ENCODE measurements at regions not wholly inside any gene's neighbourhood (a gene's known extent, or its start where the extent isn't known, plus 50 kb on each side); places are given as distances from the start of the nearest gene placed in this dataset.
"Not testable (repeated sequence)": the region's sequence is repeated elsewhere in the genome, so short reads cannot be mapped to it uniquely, and the experiment has no call there.

DNA sequence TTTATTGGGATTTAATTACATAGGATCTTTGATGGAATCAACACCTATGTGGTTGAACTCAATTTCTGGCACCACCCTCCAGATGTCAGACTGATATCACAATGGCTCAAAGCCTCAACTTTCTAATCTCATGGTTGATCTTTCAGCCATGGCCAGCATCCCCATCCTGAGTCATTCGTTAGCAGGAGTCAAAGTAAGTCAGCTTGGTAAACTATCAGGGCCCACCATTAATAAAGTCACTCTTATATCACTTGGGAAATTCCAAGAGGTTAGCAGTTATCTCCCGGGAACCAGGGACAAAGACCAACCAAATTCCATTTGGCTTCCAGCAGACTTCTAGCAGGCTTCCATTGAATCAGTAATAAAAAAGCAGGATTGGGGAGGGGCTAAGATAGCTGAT lies 50.7 kb upstream of the TNFSF4 start:
- Histone ChIP-seq H3K27me3 (ENCODE audit: insufficient read depth, low read length, poor library complexity, severe bottlenecking) (no peaks in the 10 kb centered on the region), H3K36me3 (ENCODE audit: insufficient read depth, low read length) (no peaks in the 10 kb centered on the region), H3K9me3 (ENCODE audit: low read length) (no peaks in the 10 kb centered on the region), H3K4me3 (ENCODE audit: low read length) (no peak overlapping the region), H3K27ac (ENCODE audit: low read depth, low read length) (no peak overlapping the region), H3K4me1 (ENCODE audit: insufficient read depth, low read length) (no peaks in the 10 kb centered on the region)
- peaks cover 6 to 37% (median 8%) of the 10 kb centered on the region in 3 donors for H3K36me3 Mint-ChIP-seq
- DNase-seq, result no peak
- peaks cover 0 to 10% (median 6%) of the 10 kb centered on the region in 3 donors for H3K4me1 Mint-ChIP-seq
- H3K27me3 Mint-ChIP-seq, result peaks cover 0 to 1% of the 10 kb centered on the region in 2 donors
- H3K4me3 Mint-ChIP-seq, result no peak overlapping the region
- ChIA-PET POLR2A (no interaction called here), CTCF (no interaction called here)
- H3K27ac Mint-ChIP-seq, result no peak overlapping the region
- H3K9me3 Mint-ChIP-seq, result peaks cover 17 to 29% (median 28%) of the 10 kb centered on the region in 5 donors

DNA sequence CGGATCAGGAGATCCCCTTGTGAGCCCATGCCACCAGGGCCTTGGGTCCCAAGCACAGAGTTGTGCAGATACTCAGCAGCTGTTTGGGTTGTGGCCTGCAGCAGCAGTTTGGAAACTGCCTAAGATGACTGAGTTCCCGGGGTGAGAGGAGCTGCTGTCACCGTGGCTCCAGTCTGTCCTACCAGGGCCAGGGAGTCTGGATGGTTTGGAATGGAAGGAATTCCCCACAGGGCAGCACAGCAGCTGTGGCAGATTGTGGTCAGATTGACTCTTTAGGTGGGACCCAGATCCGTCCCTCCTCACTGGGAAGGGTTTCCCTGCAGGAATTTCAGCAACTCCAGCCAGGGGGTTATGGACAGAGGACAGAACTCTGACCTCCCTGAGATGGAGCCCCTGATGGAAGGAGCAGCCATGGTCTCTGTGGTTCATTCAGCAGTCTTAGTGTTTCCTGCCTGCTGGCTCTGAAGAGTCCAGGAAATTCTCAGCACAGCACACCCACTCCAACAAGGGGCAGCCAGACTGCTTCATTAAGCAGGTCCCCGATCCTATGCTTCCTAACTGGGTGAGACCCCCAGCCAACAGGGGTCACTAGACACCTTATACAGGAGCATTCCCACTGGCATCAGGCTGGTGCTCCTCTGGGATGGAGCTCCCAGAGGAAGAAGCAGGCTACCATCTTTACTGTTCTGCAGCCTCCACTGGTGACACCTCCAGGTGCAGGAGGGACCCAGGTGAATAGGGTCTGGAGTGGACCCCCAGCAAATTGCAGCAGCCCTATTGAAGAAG lies 51.5 kb upstream of the TNFSF4 start:
- peaks cover 0 to 10% (median 6%) of the 10 kb centered on the region in 3 donors for H3K4me1 Mint-ChIP-seq
- Histone ChIP-seq H3K36me3 (ENCODE audit: insufficient read depth, low read length) (no peaks in the 10 kb centered on the region), H3K9me3 (ENCODE audit: low read length) (no peaks in the 10 kb centered on the region), H3K27ac (ENCODE audit: low read depth, low read length) (no peak overlapping the region), H3K4me3 (ENCODE audit: low read length) (no peak overlapping the region), H3K4me1 (ENCODE audit: insufficient read depth, low read length) (no peaks in the 10 kb centered on the region), H3K27me3 (ENCODE audit: insufficient read depth, low read length, poor library complexity, severe bottlenecking) (no peaks in the 10 kb centered on the region)
- CTCF ChIA-PET, result no interaction called here
- H3K27me3 Mint-ChIP-seq, result peaks cover 0 to 1% of the 10 kb centered on the region in 2 donors
- no peak overlapping the region for H3K27ac Mint-ChIP-seq
- H3K36me3 Mint-ChIP-seq, result peaks cover 6 to 39% (median 10%) of the 10 kb centered on the region in 3 donors
- no peak overlapping the region for H3K4me3 Mint-ChIP-seq
- POLR2A ChIA-PET, result no interaction called here
- H3K9me3 Mint-ChIP-seq, result peaks cover 17 to 30% (median 29%) of the 10 kb centered on the region in 5 donors
- no peak for DNase-seq

DNA sequence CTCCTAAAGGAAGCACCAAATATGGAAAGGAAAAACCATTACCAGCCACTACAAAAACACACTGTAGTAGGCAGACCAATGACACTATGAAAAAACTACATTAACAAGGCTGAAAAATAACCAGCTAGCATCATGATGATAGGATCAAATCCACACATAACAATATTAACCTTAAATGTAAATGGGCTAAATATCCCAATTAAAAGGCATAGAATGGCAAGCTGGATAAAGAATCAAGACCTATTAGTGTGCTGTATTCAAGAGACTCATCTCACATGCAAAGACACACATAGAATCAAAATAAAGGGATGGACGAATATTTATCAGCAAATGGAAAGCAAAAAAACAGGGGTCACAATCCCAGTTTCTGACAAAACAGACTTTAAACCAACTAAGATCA lies 53.2 kb upstream of the TNFSF4 start:
- H3K9me3 ChIP-seq (ENCODE audit: low read length); CTCF ChIA-PET; DNase-seq; H3K4me3 ChIP-seq (ENCODE audit: low read length); H3K27ac Mint-ChIP-seq; H3K36me3 ChIP-seq (ENCODE audit: insufficient read depth, low read length); H3K27me3 Mint-ChIP-seq; H3K27ac ChIP-seq (ENCODE audit: low read depth, low read length); H3K4me1 Mint-ChIP-seq; H3K27me3 ChIP-seq (ENCODE audit: insufficient read depth, low read length, poor library complexity, severe bottlenecking); POLR2A ChIA-PET; H3K4me1 ChIP-seq (ENCODE audit: insufficient read depth, low read length); H3K4me3 Mint-ChIP-seq: not testable (repeated sequence)
- H3K36me3 Mint-ChIP-seq, result peaks cover 6 to 45% (median 10%) of the 10 kb centered on the region in 3 donors
- H3K9me3 Mint-ChIP-seq, result peaks cover 17 to 30% (median 29%) of the 10 kb centered on the region in 5 donors

DNA sequence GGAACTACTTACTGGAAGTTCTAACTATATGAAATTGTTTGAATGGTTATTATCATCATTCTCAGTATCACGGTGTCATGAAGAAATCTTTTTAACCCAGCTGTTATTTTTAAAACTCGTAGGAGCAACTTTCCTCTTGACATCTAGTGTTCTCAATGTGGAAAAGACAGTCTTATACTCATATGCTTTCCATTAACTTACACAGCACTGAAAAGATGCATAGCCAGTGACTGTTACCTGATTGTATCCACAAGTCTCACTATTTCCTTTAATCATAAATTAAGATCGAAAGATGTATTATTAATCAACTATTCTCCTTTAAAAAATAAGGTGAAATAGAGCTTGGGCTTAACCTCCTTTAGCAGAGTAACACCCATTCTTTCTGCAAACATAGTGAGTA lies 59.7 kb upstream of the TNFSF4 start:
- Histone ChIP-seq H3K27ac (ENCODE audit: low read depth, low read length) (no peak overlapping the region), H3K36me3 (ENCODE audit: insufficient read depth, low read length) (no peaks in the 10 kb centered on the region), H3K9me3 (ENCODE audit: low read length) (no peaks in the 10 kb centered on the region), H3K27me3 (ENCODE audit: insufficient read depth, low read length, poor library complexity, severe bottlenecking) (no peaks in the 10 kb centered on the region), H3K4me3 (ENCODE audit: low read length) (no peak overlapping the region), H3K4me1 (ENCODE audit: insufficient read depth, low read length) (no peaks in the 10 kb centered on the region)
- Mint-ChIP-seq H3K27me3 (peaks cover 0 to 3% of the 10 kb centered on the region in 2 donors), H3K36me3 (peaks cover 0 to 15% (median 2%) of the 10 kb centered on the region in 3 donors), H3K27ac (no peak overlapping the region), H3K9me3 (peaks cover 2 to 8% (median 4%) of the 10 kb centered on the region in 5 donors), H3K4me1 (peaks cover 2 to 7% (median 7%) of the 10 kb centered on the region in 3 donors), H3K4me3 (no peak overlapping the region)
- no peak for DNase-seq
- ChIA-PET CTCF (no interaction called here), POLR2A (no interaction called here)

DNA sequence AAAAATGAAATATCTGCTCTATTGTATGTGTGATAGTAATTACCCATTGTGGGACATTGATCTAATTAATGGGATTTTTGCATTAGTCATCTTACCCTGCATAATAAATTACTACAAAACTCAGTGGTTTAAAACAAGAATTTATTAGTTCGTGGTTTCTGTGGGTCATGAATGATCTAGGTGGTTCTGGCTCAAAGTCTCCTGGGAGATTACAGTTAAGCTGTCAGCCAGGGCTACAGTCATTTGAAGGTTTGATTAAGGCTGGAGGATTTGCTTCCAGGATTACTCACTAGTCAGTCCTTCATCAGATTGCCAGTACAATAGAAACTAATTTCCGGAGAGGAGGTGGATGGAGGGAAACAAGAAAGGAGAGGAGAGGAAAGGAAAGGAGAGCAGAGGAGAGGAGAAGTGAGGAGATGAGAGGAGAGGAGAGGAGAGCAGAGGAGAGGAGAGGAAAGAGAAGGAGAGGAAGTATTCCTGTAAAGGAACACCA lies 60.4 kb upstream of the TNFSF4 start:
- Histone ChIP-seq H3K36me3 (ENCODE audit: insufficient read depth, low read length) (no peaks in the 10 kb centered on the region), H3K9me3 (ENCODE audit: low read length) (no peaks in the 10 kb centered on the region), H3K4me3 (ENCODE audit: low read length) (no peak overlapping the region), H3K27ac (ENCODE audit: low read depth, low read length) (no peak overlapping the region), H3K4me1 (ENCODE audit: insufficient read depth, low read length) (no peaks in the 10 kb centered on the region), H3K27me3 (ENCODE audit: insufficient read depth, low read length, poor library complexity, severe bottlenecking) (no peaks in the 10 kb centered on the region)
- Mint-ChIP-seq H3K27me3 (peaks cover 0 to 3% of the 10 kb centered on the region in 2 donors), H3K4me1 (peaks cover 2 to 7% (median 7%) of the 10 kb centered on the region in 3 donors), H3K9me3 (peaks cover 0 to 3% (median 3%) of the 10 kb centered on the region in 5 donors), H3K27ac (peak overlapping the region in 1 of 8 donors; percentile 12), H3K36me3 (peaks cover 0 to 10% (median 2%) of the 10 kb centered on the region in 3 donors), H3K4me3 (no peak overlapping the region)
- no peak for DNase-seq
- POLR2A ChIA-PET, result no interaction called here
- CTCF ChIA-PET, result no interaction called here

DNA sequence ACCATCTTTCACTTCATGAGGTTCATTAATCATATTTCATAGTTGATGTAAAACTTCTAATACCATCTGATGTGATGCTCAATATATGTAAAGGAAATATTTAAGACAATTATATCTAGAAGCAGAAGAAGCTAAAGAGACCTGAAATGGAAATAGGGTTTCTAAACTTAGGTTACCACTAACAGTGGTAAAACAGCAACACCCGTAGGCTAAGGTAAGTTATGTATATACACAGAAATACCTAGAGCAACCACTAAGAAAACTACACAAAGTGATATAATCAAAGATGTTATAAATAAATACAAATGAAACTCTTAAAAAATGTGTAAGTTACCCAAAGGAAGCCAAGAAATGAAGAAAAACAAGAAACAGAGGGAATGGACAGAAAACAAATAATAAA lies 61.1 kb upstream of the TNFSF4 start:
- CTCF ChIA-PET, result no interaction called here
- DNase-seq, result no peak
- Histone ChIP-seq H3K27ac (ENCODE audit: low read depth, low read length) (no peak overlapping the region), H3K4me3 (ENCODE audit: low read length) (no peak overlapping the region), H3K4me1 (ENCODE audit: insufficient read depth, low read length) (no peaks in the 10 kb centered on the region), H3K9me3 (ENCODE audit: low read length) (no peaks in the 10 kb centered on the region), H3K36me3 (ENCODE audit: insufficient read depth, low read length) (no peaks in the 10 kb centered on the region), H3K27me3 (ENCODE audit: insufficient read depth, low read length, poor library complexity, severe bottlenecking) (no peaks in the 10 kb centered on the region)
- POLR2A ChIA-PET, result no interaction called here
- Mint-ChIP-seq H3K4me3 (no peak overlapping the region), H3K4me1 (peaks cover 2 to 7% (median 7%) of the 10 kb centered on the region in 3 donors), H3K9me3 (no peaks in the 10 kb centered on the region), H3K27me3 (peaks cover 0 to 3% of the 10 kb centered on the region in 2 donors), H3K27ac (peak overlapping the region in 1 of 8 donors; percentile 43), H3K36me3 (peaks cover 0 to 6% (median 0%) of the 10 kb centered on the region in 3 donors)

DNA sequence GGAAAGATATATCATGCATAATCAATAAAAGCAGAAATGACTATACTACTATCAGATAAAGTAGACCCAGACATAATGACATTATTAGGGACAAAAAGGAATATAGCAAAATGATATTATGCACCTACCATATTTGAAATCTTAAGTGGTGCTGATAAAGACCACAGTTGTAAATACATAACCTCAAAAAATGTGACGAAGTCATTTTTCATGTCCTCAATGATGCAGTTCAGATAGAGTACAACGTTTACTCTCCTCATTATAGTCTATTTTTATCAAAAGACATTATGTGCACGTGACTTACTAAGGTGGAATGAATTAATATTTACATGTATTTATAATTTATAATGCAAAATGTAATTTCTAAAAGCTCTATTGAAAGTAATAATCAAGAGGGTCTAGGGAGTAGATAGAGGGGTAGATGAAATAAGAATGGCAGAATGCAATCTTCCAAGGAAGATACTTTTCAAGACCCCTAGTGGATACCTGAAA lies 61.7 kb upstream of the TNFSF4 start:
- Histone ChIP-seq H3K4me1 (ENCODE audit: insufficient read depth, low read length) (no peaks in the 10 kb centered on the region), H3K9me3 (ENCODE audit: low read length) (no peaks in the 10 kb centered on the region), H3K4me3 (ENCODE audit: low read length) (no peak overlapping the region), H3K36me3 (ENCODE audit: insufficient read depth, low read length) (no peaks in the 10 kb centered on the region), H3K27me3 (ENCODE audit: insufficient read depth, low read length, poor library complexity, severe bottlenecking) (no peaks in the 10 kb centered on the region), H3K27ac (ENCODE audit: low read depth, low read length) (no peak overlapping the region)
- no peak overlapping the region for H3K4me3 Mint-ChIP-seq
- no peaks in the 10 kb centered on the region for H3K9me3 Mint-ChIP-seq
- DNase-seq, result no peak
- no peak overlapping the region for H3K27ac Mint-ChIP-seq
- CTCF ChIA-PET, result no interaction called here
- H3K4me1 Mint-ChIP-seq, result peaks cover 2 to 7% (median 7%) of the 10 kb centered on the region in 3 donors
- peaks cover 0 to 3% of the 10 kb centered on the region in 2 donors for H3K27me3 Mint-ChIP-seq
- peaks cover 0 to 6% (median 0%) of the 10 kb centered on the region in 3 donors for H3K36me3 Mint-ChIP-seq
- POLR2A ChIA-PET, result no interaction called here

DNA sequence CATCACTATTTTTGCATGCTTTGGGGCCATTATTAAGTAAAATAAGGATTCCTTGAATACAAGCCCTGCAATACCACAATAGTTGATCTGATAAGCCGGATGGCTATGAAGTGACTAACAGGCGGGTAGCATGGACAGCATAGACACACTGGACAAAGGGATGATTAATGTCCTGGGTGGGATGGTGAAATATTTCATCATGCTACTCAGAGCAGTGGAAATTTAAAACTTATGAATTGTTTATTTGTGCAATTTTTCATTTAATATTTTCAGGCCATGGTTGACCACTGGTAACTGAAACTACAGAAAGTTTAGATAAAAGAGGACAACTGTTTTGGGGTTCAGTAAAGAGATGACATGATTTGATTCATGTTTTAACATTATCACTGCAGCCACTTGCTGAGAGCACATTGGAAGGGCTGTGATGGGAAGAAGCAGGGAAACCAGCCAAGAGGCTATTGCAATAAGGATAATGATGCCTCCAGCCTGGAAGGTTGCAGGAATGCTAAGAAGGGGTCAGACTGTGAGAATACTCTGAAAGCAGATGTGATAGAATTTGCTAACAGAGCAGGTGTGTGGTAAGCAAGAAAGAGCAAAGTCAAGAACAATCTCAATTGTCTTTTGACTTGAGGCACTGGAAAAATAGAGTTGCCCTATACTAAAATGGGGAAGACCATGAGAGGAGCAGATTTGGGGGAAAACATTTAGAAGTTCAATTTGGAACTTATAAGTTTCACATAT lies 62.5 kb upstream of the TNFSF4 start:
- ChIA-PET CTCF (no interaction called here), POLR2A (no interaction called here)
- H3K9me3 ChIP-seq (ENCODE audit: low read length), result no peaks in the 10 kb centered on the region
- Mint-ChIP-seq H3K4me1 (peaks cover 2 to 7% (median 7%) of the 10 kb centered on the region in 3 donors), H3K4me3 (no peak overlapping the region), H3K27ac (no peak overlapping the region), H3K36me3 (peaks cover 0 to 5% (median 0%) of the 10 kb centered on the region in 3 donors), H3K27me3 (peaks cover 0 to 3% of the 10 kb centered on the region in 2 donors), H3K9me3 (no peaks in the 10 kb centered on the region)
- H3K27ac ChIP-seq (ENCODE audit: low read depth, low read length), result no peak overlapping the region
- no peak for DNase-seq
- no peaks in the 10 kb centered on the region for H3K36me3 ChIP-seq (ENCODE audit: insufficient read depth, low read length)
- no peaks in the 10 kb centered on the region for H3K4me1 ChIP-seq (ENCODE audit: insufficient read depth, low read length)
- no peaks in the 10 kb centered on the region for H3K27me3 ChIP-seq (ENCODE audit: insufficient read depth, low read length, poor library complexity, severe bottlenecking)
- no peak overlapping the region for H3K4me3 ChIP-seq (ENCODE audit: low read length)
